Stimulated activated CD4-positive, alpha-beta T cell treated with anti-CD3 and anti-CD28 coated beads, Interleukin-4, amount 100 ng/mL, for 48 hours (primary cell): ENCODE measurements at regions not wholly inside any gene's neighbourhood (a gene's known extent, or its start where the extent isn't known, plus 50 kb on each side); places are given as distances from the start of the nearest gene placed in this dataset.
"Not testable (repeated sequence)": the region's sequence is repeated elsewhere in the genome, so short reads cannot be mapped to it uniquely, and the experiment has no call there.

ENCODE experiments used
- DNase-seq, 2 donors: peaks; one replicate each; pipeline ENCODE4 v3.0.0-alpha.2; 2020; ENCODE audit warnings: low read depth in 2 of 2

DNA sequence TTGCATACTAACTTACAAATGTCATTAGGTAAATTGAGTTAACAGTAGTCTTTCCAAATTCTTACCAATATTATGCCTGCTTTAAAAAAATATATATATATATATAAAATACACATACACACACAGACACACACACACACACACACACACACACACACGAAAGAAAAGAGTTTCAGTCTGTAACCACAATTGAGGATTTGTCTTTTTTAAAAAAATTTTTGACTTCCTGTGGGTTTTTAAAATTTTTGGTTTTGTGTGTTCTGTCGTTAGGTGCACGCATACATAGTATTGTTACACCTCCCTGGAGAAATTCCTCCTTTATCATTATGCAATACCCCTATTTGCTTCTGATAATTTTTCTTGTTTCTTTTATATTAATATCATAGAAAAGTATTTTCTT is 129.3 kb upstream of the LRRC61 start:
- not testable (repeated sequence) for DNase-seq
